ENCODE measurements at regions not wholly inside any gene's neighbourhood (a gene's known extent, or its start where the extent isn't known, plus 50 kb on each side); places are given as distances from the start of the nearest gene placed in this dataset.

DNA sequence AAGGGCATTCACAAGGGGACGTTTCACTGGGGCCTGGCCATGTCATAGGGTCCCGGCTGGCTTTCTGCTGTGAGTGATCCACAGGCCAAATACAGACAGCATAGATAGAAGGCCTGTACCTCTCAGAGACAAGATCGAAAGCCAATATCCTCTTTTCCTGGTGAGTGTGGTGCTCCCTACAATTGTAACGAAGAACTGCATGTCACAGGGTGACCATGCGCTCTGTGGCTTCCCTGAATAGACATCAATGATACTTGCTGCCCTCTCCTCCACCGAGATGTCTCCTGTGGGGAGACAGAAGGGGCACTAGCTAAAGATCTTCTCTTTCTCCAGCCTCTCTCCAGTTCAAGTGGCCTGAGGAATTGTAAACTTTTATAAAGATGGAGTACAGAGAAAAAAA lies 226.1 kb upstream of the POU2AF2 start:
- TF ChIP-seq EZH2 (IDR thresholded peaks at IDR 0.05) (no peak), POLR2AphosphoS5 (IDR thresholded peaks at IDR 0.05; ENCODE audit: borderline replicate concordance, low read depth, low read length) (no peak)

Data from SK-N-MC (cell line).